ENCODE measurements at regions not wholly inside any gene's neighbourhood (a gene's known extent, or its start where the extent isn't known, plus 50 kb on each side); places are given as distances from the start of the nearest gene placed in this dataset.

DNA sequence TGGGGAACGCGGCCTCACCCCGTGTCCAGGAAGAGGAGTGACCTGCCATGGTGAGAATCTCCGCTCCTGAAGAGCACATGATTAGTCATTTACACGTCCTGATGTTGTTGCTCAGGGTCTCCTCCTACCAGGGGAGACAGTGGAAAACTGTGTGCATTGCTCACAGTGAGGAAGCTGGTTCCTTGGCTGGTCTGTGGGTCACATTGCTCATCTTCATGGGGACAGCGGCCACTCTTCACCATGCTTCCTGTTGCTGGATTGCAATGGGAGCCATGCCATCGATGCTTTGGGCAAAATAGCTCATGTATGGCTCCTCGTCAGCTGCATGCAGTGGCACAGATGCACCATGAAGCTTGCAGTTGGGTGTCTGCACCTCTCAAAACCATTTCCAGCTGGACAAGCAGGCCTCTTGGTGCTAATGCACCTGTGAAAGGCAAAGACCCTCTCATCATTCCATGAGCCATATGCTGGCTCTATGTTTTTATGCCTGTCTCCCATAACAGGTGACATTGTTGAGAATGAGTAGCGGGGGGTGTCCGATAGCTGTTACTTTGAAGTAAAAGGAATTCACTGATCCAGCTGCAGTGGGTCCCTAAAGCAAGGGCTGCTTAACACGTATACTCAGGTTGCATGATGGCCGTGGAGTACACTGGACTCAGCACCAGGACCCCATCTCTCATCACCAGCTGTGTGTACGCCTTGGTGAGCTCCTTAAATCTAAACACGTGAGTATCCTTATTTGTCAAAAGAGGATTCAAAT, 135.0 kb upstream of the ALKAL2 start:
- Histone ChIP-seq H3K27ac (no peak overlapping the region), H3K4me1 (replicated peaks in 1 of 2) (no peaks in the 10 kb centered on the region), H3K36me3 (replicated peaks in 1 of 2) (no peaks in the 10 kb centered on the region), H3K27me3 (no peaks in the 10 kb centered on the region), H3K4me3 (no peak overlapping the region), H3K9me3 (replicated peaks in 1 of 3) (no peaks in the 10 kb centered on the region)
- 83 to 90% (median 86%) methylated on average over 13 to 14 of the region's 14 CpGs for WGBS, 4 donors
- DNase-seq, result no peak
- TF ChIP-seq CTCF (IDR thresholded peaks at IDR 0.05) (no peak), POLR2A (IDR thresholded peaks at IDR 0.05) (no peak)
- intact Hi-C loops (cut with DNase I), result no loop called here

GRCh38 chr2:421406-421805, 133.5 kb upstream of the ALKAL2 start:
- no peaks in the 10 kb centered on the region for H3K4me1 ChIP-seq (replicated peaks in 1 of 2)
- 87 to 94% (median 92%) methylated on average over 14 of the region's 14 CpGs for WGBS, 4 donors
- no peak overlapping the region for H3K27ac ChIP-seq
- H3K9me3 ChIP-seq (replicated peaks in 1 of 3), result no peaks in the 10 kb centered on the region
- TF ChIP-seq CTCF (IDR thresholded peaks at IDR 0.05) (no peak), POLR2A (IDR thresholded peaks at IDR 0.05) (no peak)
- no peak overlapping the region for H3K4me3 ChIP-seq
- H3K36me3 ChIP-seq (replicated peaks in 1 of 2), result no peaks in the 10 kb centered on the region
- H3K27me3 ChIP-seq, result no peaks in the 10 kb centered on the region
- intact Hi-C loops (cut with DNase I), result no loop called here
- no peak for DNase-seq

DNA sequence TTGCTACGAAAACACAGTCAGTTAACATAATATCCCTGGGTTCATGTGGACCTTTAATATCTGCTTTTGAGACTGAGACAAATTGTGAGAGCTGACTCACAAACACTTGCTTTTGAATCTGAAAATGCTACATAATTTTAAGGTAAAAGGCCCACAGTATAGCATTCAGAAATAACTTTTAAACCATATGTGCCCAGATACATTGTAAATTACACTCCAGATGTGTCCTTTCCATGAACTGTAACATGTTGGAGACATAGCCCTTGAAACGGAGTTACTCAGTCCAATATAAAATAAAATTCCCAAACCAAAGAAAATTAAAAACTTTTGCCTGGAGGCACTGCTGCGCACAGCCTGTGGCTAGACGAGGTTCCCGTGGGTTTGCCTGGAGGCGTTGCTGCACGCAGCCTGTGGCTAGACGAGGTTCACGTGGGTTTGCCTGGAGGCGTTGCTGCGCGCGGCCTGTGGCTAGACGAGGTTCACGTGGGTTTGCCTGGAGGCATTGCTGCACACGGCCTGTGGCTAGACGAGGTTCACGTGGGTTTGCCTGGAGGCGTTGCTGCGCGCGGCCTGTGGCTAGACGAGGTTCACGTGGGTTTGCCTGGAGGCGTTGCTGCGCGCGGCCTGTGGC, 131.9 kb upstream of the ALKAL2 start:
- Histone ChIP-seq H3K27me3 (no peaks in the 10 kb centered on the region), H3K27ac (no peak overlapping the region), H3K4me3 (no peak overlapping the region), H3K36me3 (replicated peaks in 1 of 2) (no peaks in the 10 kb centered on the region), H3K9me3 (replicated peaks in 1 of 3) (no peaks in the 10 kb centered on the region), H3K4me1 (replicated peaks in 1 of 2) (no peaks in the 10 kb centered on the region)
- TF ChIP-seq CTCF (IDR thresholded peaks at IDR 0.05) (no peak), POLR2A (IDR thresholded peaks at IDR 0.05) (no peak)
- DNase-seq, result no peak
- intact Hi-C loops (cut with DNase I), result no loop called here
- 82 to 94% (median 91%) methylated on average over 15 to 23 of the region's 28 CpGs for WGBS, 4 donors

GRCh38 chr2:417662-418061, 129.8 kb upstream of the ALKAL2 start:
- 65 to 70% (median 66%) methylated on average over 5 of the region's 5 CpGs for WGBS, 4 donors
- no peaks in the 10 kb centered on the region for H3K9me3 ChIP-seq (replicated peaks in 1 of 3)
- no peaks in the 10 kb centered on the region for H3K27me3 ChIP-seq
- no peaks in the 10 kb centered on the region for H3K4me1 ChIP-seq (replicated peaks in 1 of 2)
- TF ChIP-seq POLR2A (IDR thresholded peaks at IDR 0.05) (no peak), CTCF (IDR thresholded peaks at IDR 0.05) (no peak)
- H3K27ac ChIP-seq, result no peak overlapping the region
- no peaks in the 10 kb centered on the region for H3K36me3 ChIP-seq (replicated peaks in 1 of 2)
- no peak for DNase-seq
- intact Hi-C loops (cut with DNase I), result no loop called here
- H3K4me3 ChIP-seq, result no peak overlapping the region
